GM23248 (cell line): ENCODE measurements at regions not wholly inside any gene's neighbourhood (a gene's known extent, or its start where the extent isn't known, plus 50 kb on each side); places are given as distances from the start of the nearest gene placed in this dataset.

Experiments
- DNase-seq: peaks from one replicate; pipeline ENCODE4 v3.0.0-alpha.2; 2015
- H2AFZ ChIP-seq: fragments of 200-600 bp; sonication (generic); 2 replicates; pipeline ENCODE4 v1.6.1; 2016; ENCODE audit warnings: antibody characterized with exemption
- H3F3A ChIP-seq: fragments of 200-600 bp; sonication (generic); 2 replicates; pipeline ENCODE4 v1.6.1; 2016; ENCODE audit warnings: mild to moderate bottlenecking, antibody characterized with exemption, mixed run types; ENCODE audit not compliant: insufficient read depth
- H3K27ac ChIP-seq: fragments of 200-600 bp; sonication (generic); 2 replicates; pipeline ENCODE4 v1.5.1; 2016; ENCODE audit warnings: mild to moderate bottlenecking
- H3K27me3 ChIP-seq: fragments of 200-600 bp; sonication (generic); replicated peaks from 2 replicates; pipeline ENCODE4 v1.6.1; 2016; ENCODE audit warnings: mild to moderate bottlenecking; ENCODE audit not compliant: insufficient read depth
- H3K36me3 ChIP-seq: fragments of 200-600 bp; sonication (generic); 2 replicates; pipeline ENCODE4 v1.6.1; 2016; ENCODE audit warnings: low read depth, mild to moderate bottlenecking
- H3K4me1 ChIP-seq: fragments of 200-600 bp; sonication (generic); 2 replicates; pipeline ENCODE4 v1.6.1; 2016; ENCODE audit warnings: mild to moderate bottlenecking; ENCODE audit not compliant: insufficient read depth
- H3K4me2 ChIP-seq: fragments of 200-600 bp; sonication (generic); one replicate; pipeline ENCODE4 v1.6.1; 2016; ENCODE audit warnings: mild to moderate bottlenecking; ENCODE audit not compliant: unreplicated experiment
- H3K4me3 ChIP-seq: fragments of 200-600 bp; sonication (generic); 2 replicates; pipeline ENCODE4 v1.5.1; 2016; ENCODE audit warnings: mild to moderate bottlenecking
- H3K79me2 ChIP-seq: fragments of 200-600 bp; sonication (generic); 2 replicates; pipeline ENCODE4 v1.6.1; 2016; ENCODE audit warnings: mild to moderate bottlenecking; ENCODE audit not compliant: insufficient read depth
- H3K9ac ChIP-seq: fragments of 200-600 bp; sonication (generic); 2 replicates; pipeline ENCODE4 v1.6.1; 2016; ENCODE audit warnings: mild to moderate bottlenecking
- H3K9me2 ChIP-seq: fragments of 200-600 bp; sonication (generic); 2 replicates; pipeline ENCODE4 v1.6.1; 2016; ENCODE audit warnings: mixed run types, mild to moderate bottlenecking, moderate library complexity; ENCODE audit not compliant: insufficient read depth
- H3K9me3 ChIP-seq: fragments of 200-600 bp; sonication (generic); one replicate; pipeline ENCODE4 v1.6.1; 2017; ENCODE audit warnings: low read depth
- H4K20me1 ChIP-seq: fragments of 200-600 bp; sonication (generic); 2 replicates; pipeline ENCODE4 v1.6.0; 2016; ENCODE audit not compliant: insufficient read depth
- EZH2 ChIP-seq: fragments of 200-600 bp; sonication (generic); IDR thresholded peaks from 2 replicates; pipeline ENCODE4 v1.6.1; 2018; ENCODE audit warnings: antibody characterized with exemption, mild to moderate bottlenecking; ENCODE audit not compliant: insufficient read depth, poor library complexity, severe bottlenecking
- EZH2phosphoT487 ChIP-seq: fragments of 200-600 bp; sonication (generic); IDR thresholded peaks from 2 replicates; pipeline ENCODE4 v1.6.1; 2018; ENCODE audit warnings: antibody characterized with exemption, moderate library complexity, mild to moderate bottlenecking, low read depth; ENCODE audit not compliant: insufficient read depth
- WGBS, 2 experiments: methylation state at CpG; one replicate each; pipeline ENCODE4 v1.1.6; 2015 to 2017; ENCODE audit warnings: low lambda C conversion rate in 2 of 2, low coverage in 1 of 2; ENCODE audit errors: missing lambda C conversion rate in 2 of 2; 5-methylcytosine and 5-hydroxymethylcytosine counted together
- in situ Hi-C: fragments of 300-500 bp; cut with MboI; formaldehyde crosslinking; loops from 2 replicates; pipeline ENCODE4 v1.15.0; 2020

DNA sequence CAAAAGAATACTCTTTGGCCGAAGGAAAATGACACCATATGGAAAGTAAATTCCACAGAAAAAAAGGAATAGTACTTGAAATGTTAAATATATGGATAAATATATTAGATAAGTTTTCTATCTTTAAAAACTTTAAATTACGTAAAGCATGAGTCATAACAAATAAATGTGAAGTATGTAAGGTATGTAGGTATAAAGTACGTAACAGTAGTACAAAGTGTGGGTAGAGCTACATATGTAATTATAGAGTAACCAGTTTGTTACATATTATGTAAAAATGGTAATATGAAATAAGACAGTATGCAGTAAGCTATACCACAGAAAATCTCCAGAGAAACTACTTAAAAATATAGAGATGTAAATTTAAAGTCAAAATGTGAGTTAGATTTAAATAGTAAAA lies 582.3 kb upstream of the CHORDC1 start:
- TF ChIP-seq EZH2 = no peak
- TF ChIP-seq EZH2phosphoT487 = no peak
- no peak overlapping the region for H3K4me3 ChIP-seq
- no peaks in the 10 kb centered on the region for H3K9me3 ChIP-seq
- no peaks in the 10 kb centered on the region for H3K27me3 ChIP-seq
- no peak overlapping the region for H2AFZ ChIP-seq
- H3K4me1 ChIP-seq = no peaks in the 10 kb centered on the region
- 22 to 30% methylated on average over 3 of the region's 3 CpGs for WGBS, 2 experiments
- H4K20me1 ChIP-seq = no peaks in the 10 kb centered on the region
- H3K9me2 ChIP-seq = no peaks in the 10 kb centered on the region
- H3F3A ChIP-seq = no peaks in the 10 kb centered on the region
- no peak overlapping the region for H3K9ac ChIP-seq
- no peak overlapping the region for H3K27ac ChIP-seq
- in situ Hi-C loops = no loop called here
- no peaks in the 10 kb centered on the region for H3K36me3 ChIP-seq
- DNase-seq = no peak
- H3K79me2 ChIP-seq = no peaks in the 10 kb centered on the region
- no peak overlapping the region for H3K4me2 ChIP-seq

DNA sequence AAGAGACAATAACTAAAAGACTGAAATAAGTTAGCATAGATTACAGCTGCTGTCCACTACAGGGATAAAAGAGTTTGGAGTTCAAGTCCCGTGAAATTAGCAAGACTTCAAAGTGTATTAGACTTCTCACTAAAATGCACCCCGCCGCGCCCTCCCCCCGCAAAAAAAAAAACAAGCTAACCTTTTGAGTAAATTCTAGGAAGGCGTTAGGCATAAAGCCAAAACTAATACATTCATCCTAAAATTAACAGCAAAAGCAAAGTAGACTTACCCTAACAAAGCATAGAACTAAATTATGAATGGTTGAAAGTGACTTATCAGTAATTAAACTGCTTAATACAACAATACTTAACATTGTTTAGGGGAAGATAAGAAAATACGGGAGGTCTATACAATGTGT lies 581.0 kb upstream of the CHORDC1 start:
- TF ChIP-seq EZH2phosphoT487 (no peak), EZH2 (no peak)
- in situ Hi-C loops = no loop called here
- H3K27ac ChIP-seq = no peak overlapping the region

DNA sequence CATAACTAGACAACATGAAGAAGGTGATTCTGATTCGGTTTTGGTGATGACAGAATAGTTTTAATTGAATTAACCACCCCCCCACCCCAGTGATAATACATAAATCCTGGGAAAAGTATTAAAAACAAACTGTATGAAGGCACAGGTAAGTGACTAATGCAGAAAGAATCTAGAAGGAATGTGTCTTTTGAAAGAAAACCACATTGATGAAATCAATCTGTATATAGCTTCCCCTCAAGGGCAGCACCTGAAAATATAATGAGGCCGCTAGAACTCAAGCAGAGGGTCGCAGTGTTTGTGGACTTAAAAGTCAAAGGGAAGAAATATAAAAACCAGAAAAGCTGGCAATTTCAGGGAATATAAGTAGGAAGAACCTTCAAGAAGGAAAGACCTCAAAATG lies 580.5 kb upstream of the CHORDC1 start:
- in situ Hi-C loops = no loop called here
- Histone ChIP-seq H3K4me3 (no peak overlapping the region), H3K4me2 (no peak overlapping the region), H3K36me3 (no peaks in the 10 kb centered on the region), H2AFZ (no peak overlapping the region), H3K9me2 (no peaks in the 10 kb centered on the region), H3K4me1 (no peaks in the 10 kb centered on the region), H3K27ac (no peak overlapping the region), H3F3A (no peaks in the 10 kb centered on the region), H3K9ac (no peak overlapping the region), H3K27me3 (no peaks in the 10 kb centered on the region), H4K20me1 (no peaks in the 10 kb centered on the region), H3K79me2 (no peaks in the 10 kb centered on the region), H3K9me3 (no peaks in the 10 kb centered on the region)
- no peak for DNase-seq
- WGBS, 2 experiments = 10 to 17% methylated on average over 3 of the region's 3 CpGs
- TF ChIP-seq EZH2phosphoT487 = no peak

More for the DNA sequence above, 581.0 kb upstream of the CHORDC1 start:
- no peaks in the 10 kb centered on the region for H3F3A ChIP-seq
- H3K36me3 ChIP-seq = no peaks in the 10 kb centered on the region
- no peak overlapping the region for H2AFZ ChIP-seq
- WGBS, 2 experiments = 35 to 50% methylated on average over 7 of the region's 7 CpGs
- no peaks in the 10 kb centered on the region for H3K79me2 ChIP-seq
- H3K4me1 ChIP-seq = no peaks in the 10 kb centered on the region
- H3K9ac ChIP-seq = no peak overlapping the region
- DNase-seq = no peak
- no peak overlapping the region for H3K4me2 ChIP-seq
- no peaks in the 10 kb centered on the region for H3K9me3 ChIP-seq
- H3K27me3 ChIP-seq = no peaks in the 10 kb centered on the region
- H4K20me1 ChIP-seq = no peaks in the 10 kb centered on the region
- no peak overlapping the region for H3K4me3 ChIP-seq
- no peaks in the 10 kb centered on the region for H3K9me2 ChIP-seq

DNA sequence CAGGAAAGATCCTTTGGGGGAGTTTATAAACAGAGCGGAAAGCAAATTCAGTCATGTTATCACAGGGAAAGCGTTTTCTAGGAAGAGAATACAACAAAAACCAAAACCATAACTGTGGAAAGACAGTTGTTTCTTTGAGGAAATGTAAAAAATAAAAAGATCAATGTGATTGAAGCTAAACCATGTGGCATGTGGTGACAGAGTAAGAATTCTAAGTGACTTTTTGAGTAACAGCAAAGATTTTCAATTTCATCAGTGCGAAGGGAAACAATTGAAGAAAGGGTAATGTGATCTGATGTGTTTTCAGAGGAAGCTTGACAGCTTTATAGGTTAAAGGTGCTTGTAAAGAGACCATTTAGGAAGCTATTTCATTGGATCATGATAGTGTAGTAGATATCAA lies 575.9 kb upstream of the CHORDC1 start:
- no peak overlapping the region for H3K4me3 ChIP-seq
- no peaks in the 10 kb centered on the region for H3K9me3 ChIP-seq
- H3K36me3 ChIP-seq = no peaks in the 10 kb centered on the region
- H3K79me2 ChIP-seq = no peaks in the 10 kb centered on the region
- WGBS, 2 experiments = 8 to 11% methylated on average over 3 of the region's 3 CpGs
- H3K27me3 ChIP-seq = no peaks in the 10 kb centered on the region
- no peak overlapping the region for H2AFZ ChIP-seq
- H3K9ac ChIP-seq = no peak overlapping the region
- TF ChIP-seq EZH2 (no peak), EZH2phosphoT487 (no peak)
- no peaks in the 10 kb centered on the region for H4K20me1 ChIP-seq
- no peak overlapping the region for H3K27ac ChIP-seq
- H3K4me2 ChIP-seq = no peak overlapping the region
- no peaks in the 10 kb centered on the region for H3F3A ChIP-seq
- H3K4me1 ChIP-seq = no peaks in the 10 kb centered on the region
- DNase-seq = no peak
- in situ Hi-C loops = no loop called here
- no peaks in the 10 kb centered on the region for H3K9me2 ChIP-seq

DNA sequence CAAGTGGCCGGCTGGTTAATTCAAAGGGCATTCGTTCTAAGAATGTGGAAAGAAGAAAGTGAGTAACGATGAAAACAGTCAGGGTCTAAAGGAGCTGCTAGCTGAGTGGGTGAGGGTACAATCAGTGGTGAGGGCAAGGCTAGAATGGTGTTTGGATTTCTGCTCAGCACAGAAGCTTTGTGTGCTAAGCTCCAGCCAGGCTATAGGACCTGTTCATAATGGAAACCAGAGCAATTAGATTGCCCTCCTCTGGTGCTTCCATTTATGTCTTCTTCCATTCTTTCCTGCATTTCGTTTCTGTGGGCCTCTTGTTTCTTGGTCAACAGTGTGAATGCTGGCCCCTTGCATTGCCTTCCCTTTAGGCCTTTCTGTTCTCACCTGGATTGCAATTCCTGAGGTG lies 572.9 kb upstream of the CHORDC1 start:
- no peak for DNase-seq

More for the DNA sequence above, 572.9 kb upstream of the CHORDC1 start:
- H3K79me2 ChIP-seq = no peaks in the 10 kb centered on the region
- H3K27me3 ChIP-seq = no peaks in the 10 kb centered on the region
- H3K4me3 ChIP-seq = no peak overlapping the region
- H3K9me3 ChIP-seq = no peaks in the 10 kb centered on the region
- WGBS, 2 experiments = 25 to 29% methylated on average over 4 of the region's 4 CpGs
- in situ Hi-C loops = no loop called here
- no peaks in the 10 kb centered on the region for H3F3A ChIP-seq
- H3K4me2 ChIP-seq = no peak overlapping the region
- H2AFZ ChIP-seq = no peak overlapping the region
- no peaks in the 10 kb centered on the region for H4K20me1 ChIP-seq
- no peak for TF ChIP-seq EZH2
- TF ChIP-seq EZH2phosphoT487 = no peak
- no peaks in the 10 kb centered on the region for H3K4me1 ChIP-seq
- no peak overlapping the region for H3K27ac ChIP-seq
- H3K36me3 ChIP-seq = no peaks in the 10 kb centered on the region
- no peaks in the 10 kb centered on the region for H3K9me2 ChIP-seq
- no peak overlapping the region for H3K9ac ChIP-seq
